Mesenchymal stem cell (in vitro differentiated cells and primary cell): ENCODE measurements at regions not wholly inside any gene's neighbourhood (a gene's known extent, or its start where the extent isn't known, plus 50 kb on each side); places are given as distances from the start of the nearest gene placed in this dataset.

Experiments
- DNase-seq: peaks from one replicate; pipeline ENCODE4 v3.0.0-alpha.2; 2013
- H2AFZ ChIP-seq: one replicate; pipeline ENCODE4 v1.6.1; 2013; ENCODE audit warnings: low read depth, mild to moderate bottlenecking, control low read depth, inconsistent platforms, low read length, moderate library complexity
- H2AK5ac ChIP-seq: 2 replicates; pipeline ENCODE4 v1.6.1; 2013; ENCODE audit warnings: low read length, moderate library complexity, mild to moderate bottlenecking, inconsistent platforms; ENCODE audit not compliant: severe bottlenecking
- H2BK120ac ChIP-seq: one replicate; pipeline ENCODE4 v1.6.1; 2013; ENCODE audit warnings: low read depth, mild to moderate bottlenecking, inconsistent platforms, low read length, moderate library complexity
- H2BK12ac ChIP-seq, 2 experiments: one replicate each; pipeline ENCODE4 v1.6.1; 2013; ENCODE audit warnings: inconsistent platforms in 2 of 2, low read length in 2 of 2, mild to moderate bottlenecking in 2 of 2, moderate library complexity in 2 of 2, control low read depth in 1 of 2
- H2BK15ac ChIP-seq: one replicate; pipeline ENCODE4 v1.6.1; 2013; ENCODE audit warnings: mild to moderate bottlenecking, low read depth, inconsistent platforms; ENCODE audit not compliant: poor library complexity, severe bottlenecking
- H2BK5ac ChIP-seq: 2 replicates; pipeline ENCODE4 v1.6.1; 2013; ENCODE audit warnings: low read depth, mild to moderate bottlenecking, low read length, control low read depth, inconsistent platforms; ENCODE audit not compliant: poor library complexity, severe bottlenecking
- H3K14ac ChIP-seq, 2 experiments: one replicate each; pipeline ENCODE4 v1.6.1; 2013; ENCODE audit warnings: inconsistent platforms in 2 of 2, low read length in 2 of 2, control low read depth in 1 of 2, mild to moderate bottlenecking in 1 of 2, moderate library complexity in 1 of 2
- H3K18ac ChIP-seq, 2 experiments: one replicate each; pipeline ENCODE4 v1.6.1; 2013; ENCODE audit warnings: inconsistent platforms in 2 of 2, low read length in 2 of 2, control low read depth in 1 of 2, low read depth in 1 of 2, mild to moderate bottlenecking in 1 of 2
- H3K23ac ChIP-seq, 2 experiments: one replicate each; pipeline ENCODE4 v1.6.1; 2013; ENCODE audit warnings: inconsistent platforms in 2 of 2, low read length in 2 of 2, mild to moderate bottlenecking in 2 of 2, moderate library complexity in 2 of 2, control low read depth in 1 of 2
- H3K27ac ChIP-seq: 2 replicates; pipeline ENCODE4 v1.5.1; 2013; ENCODE audit warnings: mild to moderate bottlenecking, moderate library complexity, low read length, control low read depth, inconsistent platforms; ENCODE audit not compliant: poor library complexity, severe bottlenecking
- H3K27me3 ChIP-seq, 2 experiments: 2 replicates each; pipeline versions ENCODE4 v1.6.1 to v1.7.0; 2013; ENCODE audit warnings: low read length in 2 of 2, mild to moderate bottlenecking in 2 of 2, moderate library complexity in 2 of 2, control low read depth in 1 of 2, inconsistent platforms in 1 of 2; ENCODE audit not compliant: control insufficient read depth in 1 of 2, insufficient read depth in 1 of 2
- H3K36me3 ChIP-seq, 2 experiments: 2 replicates each; pipeline versions ENCODE4 v1.6.1 to v1.7.0; 2013; ENCODE audit warnings: low read length in 2 of 2, control low read depth in 1 of 2, inconsistent platforms in 1 of 2, low read depth in 1 of 2, mild to moderate bottlenecking in 1 of 2; ENCODE audit not compliant: insufficient read depth in 2 of 2, control insufficient read depth in 1 of 2
- H3K4ac ChIP-seq, 2 experiments: one replicate each; pipeline ENCODE4 v1.6.1; 2013; ENCODE audit warnings: inconsistent platforms in 2 of 2, low read length in 2 of 2, mild to moderate bottlenecking in 2 of 2, moderate library complexity in 2 of 2, control low read depth in 1 of 2, low read depth in 1 of 2
- H3K4me1 ChIP-seq: 2 replicates; pipeline ENCODE4 v1.6.1; 2013; ENCODE audit warnings: low read depth, low read length, control low read depth; ENCODE audit not compliant: control insufficient read depth, insufficient read depth
- H3K4me2 ChIP-seq: 2 replicates; pipeline ENCODE4 v1.6.1; 2013; ENCODE audit warnings: low read length, mild to moderate bottlenecking, inconsistent platforms; ENCODE audit not compliant: poor library complexity, severe bottlenecking
- H3K4me3 ChIP-seq, 2 experiments: 2 replicates each; pipeline versions ENCODE4 v1.5.1 to v1.7.0; 2013; ENCODE audit warnings: low read length in 2 of 2, mild to moderate bottlenecking in 2 of 2, control low read depth in 1 of 2, low read depth in 1 of 2; ENCODE audit not compliant: insufficient read depth in 1 of 2
- H3K79me1 ChIP-seq: replicated peaks from 2 replicates; pipeline ENCODE4 v1.6.1; 2013; ENCODE audit warnings: mild to moderate bottlenecking, control low read depth, low read length, inconsistent platforms; ENCODE audit not compliant: poor library complexity, severe bottlenecking
- H3K9ac ChIP-seq: 2 replicates; pipeline ENCODE4 v1.7.0; 2013; ENCODE audit warnings: mild to moderate bottlenecking, low read length, moderate library complexity
- H3K9me3 ChIP-seq: 2 replicates; pipeline ENCODE4 v1.7.0; 2013; ENCODE audit warnings: mild to moderate bottlenecking, low read length; ENCODE audit not compliant: control insufficient read depth
- H4K8ac ChIP-seq: one replicate; pipeline ENCODE4 v1.6.1; 2013; ENCODE audit warnings: inconsistent platforms, mild to moderate bottlenecking, low read length, moderate library complexity
- H4K91ac ChIP-seq: one replicate; pipeline ENCODE4 v1.6.1; 2013; ENCODE audit warnings: mild to moderate bottlenecking, low read length, inconsistent platforms
- WGBS: methylation state at CpG from one replicate; pipeline ENCODE4 v1.1.7; 2013; ENCODE audit warnings: mixed read lengths; 5-methylcytosine and 5-hydroxymethylcytosine counted together

DNA sequence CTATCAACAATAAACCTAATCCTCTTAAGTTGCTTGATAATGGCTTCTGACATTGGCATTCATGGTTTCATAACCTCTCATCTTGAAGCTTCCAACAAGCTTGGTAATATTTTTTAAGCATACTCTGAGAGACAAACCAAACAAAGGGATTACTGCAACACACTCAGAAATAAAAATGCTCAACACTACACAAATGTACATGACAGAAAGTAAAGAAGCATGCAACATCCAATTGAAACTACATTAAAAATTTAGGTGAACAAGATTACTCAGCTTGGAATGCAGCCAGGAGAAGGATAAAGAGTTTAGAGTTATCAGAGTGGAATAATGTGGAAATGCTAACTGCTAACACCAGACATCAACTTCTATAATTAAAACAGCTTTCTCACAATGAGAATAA is 1136.6 kb upstream of the PABPC4L start:
- H3K14ac ChIP-seq: no peak overlapping the region
- H3K4me2 ChIP-seq: no peak overlapping the region
- H3K27ac ChIP-seq: no peak overlapping the region
- no peak overlapping the region for H2AFZ ChIP-seq
- no peaks in the 10 kb centered on the region for H3K27me3 ChIP-seq
- no peak overlapping the region for H3K23ac ChIP-seq
- H3K4ac ChIP-seq: no peak overlapping the region
- H4K8ac ChIP-seq: no peak overlapping the region
- no peaks in the 10 kb centered on the region for H3K36me3 ChIP-seq
- H3K4me1 ChIP-seq: no peaks in the 10 kb centered on the region
- H2BK120ac ChIP-seq: no peak overlapping the region
- no peak overlapping the region for H3K18ac ChIP-seq
- no peak overlapping the region for H2AK5ac ChIP-seq
- no peak overlapping the region for H2BK5ac ChIP-seq
- H3K9ac ChIP-seq: no peak overlapping the region
- no peak for DNase-seq
- no peak overlapping the region for H4K91ac ChIP-seq
- no peaks in the 10 kb centered on the region for H3K79me1 ChIP-seq
- H2BK12ac ChIP-seq: no peak overlapping the region
- no peak overlapping the region for H3K4me3 ChIP-seq
- no peaks in the 10 kb centered on the region for H3K9me3 ChIP-seq
- no peak overlapping the region for H2BK15ac ChIP-seq

DNA sequence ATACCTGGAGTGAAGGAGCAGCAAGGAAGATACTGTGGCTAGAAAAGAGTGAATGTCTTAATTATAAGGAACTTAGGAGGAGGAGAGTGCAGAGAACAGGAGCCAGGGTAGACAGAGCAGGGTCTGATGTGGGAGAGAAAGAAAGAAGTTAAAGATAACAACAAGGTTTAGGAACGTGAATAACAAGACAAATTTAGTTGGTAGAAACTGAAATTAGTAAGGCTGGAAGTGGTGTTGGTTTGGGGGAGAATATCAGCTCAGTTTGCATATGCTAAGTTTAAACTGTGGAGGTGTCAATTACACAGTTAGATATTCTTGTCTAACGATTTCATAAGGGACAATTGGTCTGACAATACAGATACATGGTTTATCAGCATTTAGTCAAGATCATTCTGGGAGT is 1123.7 kb upstream of the PABPC4L start:
- Histone ChIP-seq H3K27ac (no peak overlapping the region), H2BK120ac (no peak overlapping the region), H2BK15ac (no peak overlapping the region), H3K14ac (no peak overlapping the region), H3K18ac (no peak overlapping the region), H3K4me2 (no peak overlapping the region), H3K23ac (no peak overlapping the region), H3K79me1 (no peaks in the 10 kb centered on the region), H2AFZ (no peak overlapping the region), H2BK12ac (no peak overlapping the region), H3K4me3 (no peak overlapping the region), H4K8ac (no peak overlapping the region), H3K4me1 (no peaks in the 10 kb centered on the region), H3K36me3 (no peaks in the 10 kb centered on the region), H2BK5ac (no peak overlapping the region), H3K4ac (no peak overlapping the region), H3K9me3 (peaks cover 18% of the 10 kb centered on the region), H4K91ac (no peak overlapping the region), H3K9ac (no peak overlapping the region), H2AK5ac (no peak overlapping the region), H3K27me3 (no peaks in the 10 kb centered on the region)
- no peak for DNase-seq
- 66% methylated on average over 1 of the region's 2 CpGs for WGBS

DNA sequence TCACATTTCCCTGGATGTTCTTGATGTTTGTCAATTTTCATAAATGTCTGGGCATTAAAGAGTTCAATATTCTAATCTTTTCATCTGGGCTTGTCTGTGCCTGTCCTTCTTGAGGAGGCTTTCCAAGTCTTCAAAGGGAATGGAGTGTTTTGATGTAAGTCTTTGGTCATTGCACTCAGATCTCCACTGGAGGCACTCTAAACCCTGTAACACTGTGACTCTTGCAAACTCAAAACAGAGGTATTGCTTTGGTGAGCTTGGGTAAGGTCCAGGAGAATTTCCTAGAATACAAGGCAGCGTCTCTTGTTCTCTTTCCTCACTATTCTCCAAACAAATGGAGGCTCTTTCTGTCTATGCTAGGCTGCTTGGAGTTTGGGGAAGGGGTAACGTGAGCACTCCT is 1118.1 kb upstream of the PABPC4L start:
- Histone ChIP-seq H2BK120ac (no peak overlapping the region), H3K4me2 (no peak overlapping the region), H3K79me1 (no peaks in the 10 kb centered on the region), H2AK5ac (no peak overlapping the region), H3K4ac (no peak overlapping the region), H2AFZ (no peak overlapping the region), H3K4me3 (no peak overlapping the region), H4K8ac (no peak overlapping the region), H3K4me1 (no peaks in the 10 kb centered on the region), H3K27ac (no peak overlapping the region), H3K9ac (no peak overlapping the region), H3K18ac (no peak overlapping the region), H3K23ac (no peak overlapping the region), H3K14ac (no peak overlapping the region), H3K36me3 (no peaks in the 10 kb centered on the region), H3K27me3 (no peaks in the 10 kb centered on the region), H2BK12ac (no peak overlapping the region), H3K9me3 (peaks cover 34% of the 10 kb centered on the region), H2BK15ac (no peak overlapping the region), H4K91ac (no peak overlapping the region), H2BK5ac (no peak overlapping the region)
- WGBS: 68% methylated on average over 1 of the region's 2 CpGs
- DNase-seq: no peak

DNA sequence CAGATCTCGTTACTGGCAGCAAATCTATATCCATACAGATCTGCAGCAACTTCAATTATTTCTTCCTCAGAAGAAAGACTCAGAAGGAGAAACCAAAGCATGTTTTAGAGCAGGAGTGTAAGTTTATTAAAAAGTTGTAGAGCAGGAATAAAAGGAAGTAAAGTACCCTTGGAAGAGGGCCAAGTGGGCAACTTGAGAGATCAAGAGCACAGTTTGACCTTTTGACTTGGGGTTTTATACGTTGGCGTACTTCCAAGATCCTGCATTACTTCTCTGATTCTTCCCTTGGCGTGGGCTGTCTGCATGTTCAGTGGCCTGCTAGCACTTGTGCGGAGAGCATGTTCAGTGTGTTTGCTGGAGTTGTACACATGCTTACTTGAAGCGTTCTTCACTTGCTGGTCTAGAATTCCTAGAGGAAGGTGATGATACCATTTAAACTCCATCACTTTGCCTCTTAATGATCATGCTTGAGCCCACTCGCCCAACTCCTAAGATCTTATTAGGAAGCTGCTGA is 1114.7 kb upstream of the PABPC4L start:
- Histone ChIP-seq H3K36me3 (no peaks in the 10 kb centered on the region), H4K91ac (no peak overlapping the region), H2BK120ac (no peak overlapping the region), H2AK5ac (no peak overlapping the region), H4K8ac (no peak overlapping the region), H3K18ac (no peak overlapping the region), H2BK15ac (no peak overlapping the region), H3K14ac (no peak overlapping the region), H3K27me3 (no peaks in the 10 kb centered on the region), H2BK5ac (no peak overlapping the region), H2BK12ac (no peak overlapping the region), H3K4me3 (no peak overlapping the region), H2AFZ (no peak overlapping the region), H3K23ac (no peak overlapping the region), H3K4ac (no peak overlapping the region), H3K9me3 (peaks cover 20% of the 10 kb centered on the region), H3K79me1 (no peaks in the 10 kb centered on the region), H3K4me2 (no peak overlapping the region), H3K9ac (no peak overlapping the region), H3K4me1 (no peaks in the 10 kb centered on the region), H3K27ac (no peak overlapping the region)
- 93% methylated on average over 6 of the region's 7 CpGs for WGBS
- DNase-seq: no peak
